Panc1 (cell line): ENCODE measurements at regions not wholly inside any gene's neighbourhood (a gene's known extent, or its start where the extent isn't known, plus 50 kb on each side); places are given as distances from the start of the nearest gene placed in this dataset.

Experiments used
- ATAC-seq: fragments of 200-7000 bp; cut with Tn5 transposase; 2 replicates; pipeline ENCODE4 v1.9.1; 2020; ENCODE audit warnings: mild to moderate bottlenecking, moderate library complexity
- BruUV-seq: library from RNA; stranded (reverse); fragments of 400-500 nt; replicated peaks from 2 replicates; lab custom pipeline; 2021; lab: Mats Ljungman, UMichigan
- CTCF ChIA-PET: fragments of 300-600 bp; sonication (Branson Sonifier 250); formaldehyde crosslinking; loops from one replicate; lab custom pipeline; 2022; ENCODE audit warnings: antibody characterized with exemption; lab: Charles Lee
- POLR2A ChIA-PET: fragments of 300-600 bp; sonication (Branson Sonifier 250); formaldehyde crosslinking; loops from one replicate; lab custom pipeline; 2022; ENCODE audit warnings: antibody characterized with exemption; lab: Charles Lee
- DNase-seq: peaks from one replicate; pipeline ENCODE4 v3.0.0-alpha.2; 2010; ENCODE audit warnings: low read depth, low spot score
- H3K27ac ChIP-seq: 2 replicates; pipeline ENCODE4 v1.5.1; 2011; ENCODE audit warnings: mild to moderate bottlenecking, low read length, inconsistent platforms
- H3K27me3 ChIP-seq: fragments of 200-500 bp; sonication (Bioruptor generic); 2 replicates; pipeline ENCODE4 v1.6.0; 2014; ENCODE audit warnings: low read length, inconsistent platforms; ENCODE audit not compliant: control insufficient read depth, insufficient read depth
- H3K36me3 ChIP-seq: fragments of 200-500 bp; sonication (Bioruptor generic); 2 replicates; pipeline ENCODE4 v1.5.1; 2014; ENCODE audit warnings: inconsistent platforms, mild to moderate bottlenecking, low read length, moderate library complexity; ENCODE audit not compliant: control insufficient read depth, insufficient read depth
- H3K4me1 ChIP-seq: 2 replicates; pipeline ENCODE4 v1.5.1; 2011; ENCODE audit warnings: inconsistent platforms, mild to moderate bottlenecking, low read length, moderate library complexity; ENCODE audit not compliant: control insufficient read depth, insufficient read depth
- H3K4me3 ChIP-seq, 2 experiments: 2 replicates each; pipeline ENCODE4 v1.5.1; 2011 to 2012; ENCODE audit warnings: low read depth in 2 of 2, low read length in 2 of 2, mild to moderate bottlenecking in 2 of 2, inconsistent platforms in 1 of 2, moderate library complexity in 1 of 2
- H3K9me3 ChIP-seq: fragments of 200-500 bp; sonication (Bioruptor generic); 2 replicates; pipeline ENCODE4 v1.5.1; 2014; ENCODE audit warnings: low read depth, mild to moderate bottlenecking, inconsistent platforms, low read length, moderate library complexity; ENCODE audit not compliant: control insufficient read depth, insufficient read depth
- POLR2AphosphoS5 ChIP-seq: IDR thresholded peaks from 2 replicates; pipeline ENCODE4 v1.6.1; 2012; ENCODE audit warnings: mild to moderate bottlenecking, low read depth, low read length, moderate library complexity
- SIN3A ChIP-seq: IDR thresholded peaks from 2 replicates; pipeline ENCODE4 v1.6.1; 2012; ENCODE audit warnings: low read depth, mild to moderate bottlenecking, low read length, moderate library complexity, borderline replicate concordance; ENCODE audit not compliant: insufficient read depth
- TCF7L2 ChIP-seq: IDR thresholded peaks from 2 replicates; pipeline ENCODE4 v1.6.1; 2011; ENCODE audit warnings: mild to moderate bottlenecking, low read depth, low read length, inconsistent platforms
- in situ Hi-C: cut with HindIII; loops from 2 replicates; pipeline ENCODE4 v1.10.0; 2016; ENCODE audit warnings: low sequenced_read_pairs, low pct_unique_long_range_greater_than_20kb
- intact Hi-C: fragments of 100-400 bp; cut with micrococcal nuclease; formaldehyde crosslinking; loops from one replicate; pipeline ENCODE4 v1.10.0; 2022; ENCODE audit not compliant: unreplicated experiment
- TF ChIP-seq, protein P1 (sequence below), 2 experiments: IDR thresholded peaks; 2 replicates each; pipeline ENCODE4 v1.6.1; 2011 to 2012; ENCODE audit warnings: low read depth in 2 of 2, control low read depth in 1 of 2, low read length in 1 of 2, mild to moderate bottlenecking in 1 of 2, moderate library complexity in 1 of 2; ENCODE audit not compliant: insufficient read depth in 1 of 2
- TF ChIP-seq, protein P2 (sequence below): fragments of 450-650 bp; IDR thresholded peaks from 2 replicates; pipeline ENCODE4 v1.5.1; 2017; ENCODE audit warnings: mild to moderate bottlenecking

DNA sequence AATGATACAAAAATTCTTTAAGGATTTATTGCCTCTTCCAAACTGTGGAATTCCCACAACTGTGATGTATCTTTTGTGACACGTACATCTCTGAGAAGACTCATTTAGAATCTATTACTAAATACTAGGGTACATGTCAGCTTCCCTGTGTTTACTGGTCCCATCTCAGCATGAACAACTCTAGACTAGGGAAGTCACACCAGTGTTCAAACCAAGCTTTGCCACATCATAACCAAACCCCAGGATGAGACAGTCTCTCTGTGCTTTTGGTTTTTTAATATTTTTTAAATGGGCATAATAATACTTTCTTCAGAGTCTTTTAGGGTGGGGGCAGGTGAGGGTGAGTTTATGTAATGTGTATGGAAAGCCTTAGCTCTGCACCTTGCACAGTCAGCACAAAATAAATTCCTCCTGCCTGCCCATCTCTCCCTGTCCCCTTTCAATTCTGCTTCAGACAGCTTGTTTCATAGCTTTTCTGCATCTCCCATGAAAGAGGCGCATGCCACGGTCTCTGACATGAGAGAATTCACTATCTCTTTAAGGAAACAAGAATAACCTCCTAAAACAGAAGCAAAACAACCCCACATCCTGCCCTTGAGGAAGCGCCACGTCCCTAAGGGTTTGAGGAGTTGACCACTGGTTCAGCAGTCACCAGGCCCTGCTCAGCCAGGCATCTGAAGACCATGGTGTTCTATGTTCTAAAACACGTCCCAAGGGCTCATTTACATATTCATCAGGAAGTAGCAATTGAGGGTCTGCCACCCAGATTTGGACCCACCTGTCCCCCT lies 174.5 kb downstream of the USP12 start:
- no peak for DNase-seq
- TF ChIP-seq, protein P1, sequence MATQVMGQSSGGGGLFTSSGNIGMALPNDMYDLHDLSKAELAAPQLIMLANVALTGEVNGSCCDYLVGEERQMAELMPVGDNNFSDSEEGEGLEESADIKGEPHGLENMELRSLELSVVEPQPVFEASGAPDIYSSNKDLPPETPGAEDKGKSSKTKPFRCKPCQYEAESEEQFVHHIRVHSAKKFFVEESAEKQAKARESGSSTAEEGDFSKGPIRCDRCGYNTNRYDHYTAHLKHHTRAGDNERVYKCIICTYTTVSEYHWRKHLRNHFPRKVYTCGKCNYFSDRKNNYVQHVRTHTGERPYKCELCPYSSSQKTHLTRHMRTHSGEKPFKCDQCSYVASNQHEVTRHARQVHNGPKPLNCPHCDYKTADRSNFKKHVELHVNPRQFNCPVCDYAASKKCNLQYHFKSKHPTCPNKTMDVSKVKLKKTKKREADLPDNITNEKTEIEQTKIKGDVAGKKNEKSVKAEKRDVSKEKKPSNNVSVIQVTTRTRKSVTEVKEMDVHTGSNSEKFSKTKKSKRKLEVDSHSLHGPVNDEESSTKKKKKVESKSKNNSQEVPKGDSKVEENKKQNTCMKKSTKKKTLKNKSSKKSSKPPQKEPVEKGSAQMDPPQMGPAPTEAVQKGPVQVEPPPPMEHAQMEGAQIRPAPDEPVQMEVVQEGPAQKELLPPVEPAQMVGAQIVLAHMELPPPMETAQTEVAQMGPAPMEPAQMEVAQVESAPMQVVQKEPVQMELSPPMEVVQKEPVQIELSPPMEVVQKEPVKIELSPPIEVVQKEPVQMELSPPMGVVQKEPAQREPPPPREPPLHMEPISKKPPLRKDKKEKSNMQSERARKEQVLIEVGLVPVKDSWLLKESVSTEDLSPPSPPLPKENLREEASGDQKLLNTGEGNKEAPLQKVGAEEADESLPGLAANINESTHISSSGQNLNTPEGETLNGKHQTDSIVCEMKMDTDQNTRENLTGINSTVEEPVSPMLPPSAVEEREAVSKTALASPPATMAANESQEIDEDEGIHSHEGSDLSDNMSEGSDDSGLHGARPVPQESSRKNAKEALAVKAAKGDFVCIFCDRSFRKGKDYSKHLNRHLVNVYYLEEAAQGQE (IDR thresholded peaks at IDR 0.05; ENCODE audit: insufficient read depth in 1 of 2, low read depth in 2 of 2, low read length in 1 of 2), result no peak
- no peak for TF ChIP-seq SIN3A
- TF ChIP-seq POLR2AphosphoS5, result no peak
- TF ChIP-seq, protein P2, sequence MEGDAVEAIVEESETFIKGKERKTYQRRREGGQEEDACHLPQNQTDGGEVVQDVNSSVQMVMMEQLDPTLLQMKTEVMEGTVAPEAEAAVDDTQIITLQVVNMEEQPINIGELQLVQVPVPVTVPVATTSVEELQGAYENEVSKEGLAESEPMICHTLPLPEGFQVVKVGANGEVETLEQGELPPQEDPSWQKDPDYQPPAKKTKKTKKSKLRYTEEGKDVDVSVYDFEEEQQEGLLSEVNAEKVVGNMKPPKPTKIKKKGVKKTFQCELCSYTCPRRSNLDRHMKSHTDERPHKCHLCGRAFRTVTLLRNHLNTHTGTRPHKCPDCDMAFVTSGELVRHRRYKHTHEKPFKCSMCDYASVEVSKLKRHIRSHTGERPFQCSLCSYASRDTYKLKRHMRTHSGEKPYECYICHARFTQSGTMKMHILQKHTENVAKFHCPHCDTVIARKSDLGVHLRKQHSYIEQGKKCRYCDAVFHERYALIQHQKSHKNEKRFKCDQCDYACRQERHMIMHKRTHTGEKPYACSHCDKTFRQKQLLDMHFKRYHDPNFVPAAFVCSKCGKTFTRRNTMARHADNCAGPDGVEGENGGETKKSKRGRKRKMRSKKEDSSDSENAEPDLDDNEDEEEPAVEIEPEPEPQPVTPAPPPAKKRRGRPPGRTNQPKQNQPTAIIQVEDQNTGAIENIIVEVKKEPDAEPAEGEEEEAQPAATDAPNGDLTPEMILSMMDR, result no peak
- no peak for TF ChIP-seq TCF7L2
- H3K4me3 ChIP-seq, result no peak overlapping the region
- peaks cover 4% of the 10 kb centered on the region; the same call in 1 of the 2 replicates for H3K9me3 ChIP-seq
- no peaks in the 10 kb centered on the region for H3K36me3 ChIP-seq
- no peaks in the 10 kb centered on the region for H3K27me3 ChIP-seq
- POLR2A ChIA-PET, result interaction anchor here (0.6 kb wide), 1 partner anchor 28 kb away, joined by 10 read pairs; no protein-coding TSS in a partner anchor
- H3K4me1 ChIP-seq, result peaks cover 21% of the 10 kb centered on the region
- ATAC-seq, result no peak
- H3K27ac ChIP-seq, result peak overlapping the region; percentile 72
- in situ Hi-C loops (no loop called here), intact Hi-C loops (no loop called here)
- CTCF ChIA-PET, result no interaction called here
- BruUV-seq, result no TSS peak

DNA sequence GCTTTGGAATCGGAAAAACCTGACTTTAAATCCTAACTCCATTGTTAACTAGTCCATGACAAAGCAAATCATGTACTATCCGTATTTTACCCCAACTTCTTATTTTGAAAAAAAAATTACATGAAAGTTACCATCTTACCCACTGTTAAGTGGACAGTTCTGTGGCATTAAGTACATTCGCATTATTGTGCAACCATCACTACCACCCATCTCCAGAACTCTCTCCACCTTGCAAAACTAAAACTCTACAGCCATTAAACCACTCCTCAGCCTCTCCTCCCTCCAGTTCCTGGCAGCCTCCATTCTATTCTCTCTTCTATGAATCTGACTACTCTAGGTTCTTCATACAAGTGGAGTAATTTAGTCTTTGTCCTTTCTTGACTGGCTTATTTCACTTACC lies 176.5 kb downstream of the USP12 start:
- H3K27me3 ChIP-seq, result no peaks in the 10 kb centered on the region
- intact Hi-C loops (no loop called here), in situ Hi-C loops (no loop called here)
- DNase-seq (no peak), ATAC-seq (no peak)
- no TSS peak for BruUV-seq
- peaks cover 4% of the 10 kb centered on the region; the same call in 1 of the 2 replicates for H3K9me3 ChIP-seq
- ChIA-PET POLR2A (no interaction called here), CTCF (no interaction called here)
- peaks cover 39% of the 10 kb centered on the region for H3K4me1 ChIP-seq
- H3K4me3 ChIP-seq, result no peak overlapping the region
- peak overlapping the region; percentile 100 for H3K27ac ChIP-seq
- H3K36me3 ChIP-seq, result no peaks in the 10 kb centered on the region
- TF ChIP-seq, protein P1 (IDR thresholded peaks at IDR 0.05; ENCODE audit: insufficient read depth in 1 of 2, low read depth in 2 of 2, low read length in 1 of 2), result no peak
- no peak for TF ChIP-seq TCF7L2
- TF ChIP-seq SIN3A, result no peak
- TF ChIP-seq POLR2AphosphoS5, result no peak
- TF ChIP-seq, protein P2, result no peak
